ENCODE measurements at regions not wholly inside any gene's neighbourhood (a gene's known extent, or its start where the extent isn't known, plus 50 kb on each side); places are given as distances from the start of the nearest gene placed in this dataset.

DNA sequence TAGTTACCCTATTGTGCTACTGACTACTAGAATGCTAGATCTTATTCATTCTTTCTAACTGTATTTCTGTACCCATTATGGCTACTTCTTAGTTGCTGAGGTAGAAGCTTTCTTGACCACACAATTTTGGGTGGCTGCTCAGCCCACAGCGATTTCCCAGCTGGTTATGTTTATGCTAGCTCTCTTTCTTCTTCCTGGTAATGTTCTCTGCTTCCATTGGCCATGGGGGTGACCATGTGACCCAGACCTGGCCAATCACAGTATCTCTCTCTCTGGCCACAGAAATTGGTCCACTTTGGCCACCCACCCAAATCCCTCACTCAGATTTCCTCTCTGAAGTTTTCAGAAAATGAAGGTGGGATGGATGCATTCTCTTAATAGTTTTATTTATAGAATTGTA, 427.9 kb upstream of the CLINT1 start:
- no peak for DNase-seq

DNA sequence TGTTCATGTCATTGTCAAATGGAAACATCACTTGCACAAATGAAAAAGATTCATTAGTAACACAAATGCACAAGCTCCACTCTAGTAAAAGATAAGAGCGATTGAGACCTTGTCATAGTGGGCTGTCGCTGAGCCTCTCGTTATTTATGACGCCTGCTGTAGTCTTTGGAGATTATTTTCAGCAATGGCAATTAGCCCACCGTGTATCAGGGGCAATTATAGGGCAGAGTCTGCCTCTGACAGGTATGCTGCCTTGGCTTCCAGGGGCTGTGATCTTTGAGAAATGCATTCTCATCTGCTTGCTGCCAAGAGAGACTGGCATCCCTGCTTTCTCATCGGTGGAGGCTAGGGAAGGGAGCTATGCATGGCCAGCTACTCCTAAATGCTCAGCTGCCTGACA, 426.8 kb upstream of the CLINT1 start:
- no peak for DNase-seq

- no peak for DNase-seq
These were observed 425.3 kb upstream of the CLINT1 start for GRCh38 chr5:158284242-158284641.

GRCh38 chr5:158283397-158283796, 424.5 kb upstream of the CLINT1 start:
- DNase-seq = no peak

- no peak for DNase-seq
These were observed 419.4 kb upstream of the CLINT1 start for GRCh38 chr5:158278216-158278925.

GRCh38 chr5:158277276-158277675, 418.3 kb upstream of the CLINT1 start:
- no peak for DNase-seq

- DNase-seq = no peak
These were observed 417.7 kb upstream of the CLINT1 start for GRCh38 chr5:158276692-158277091.

GRCh38 chr5:158275511-158275910, 416.6 kb upstream of the CLINT1 start:
- DNase-seq = no peak

DNA sequence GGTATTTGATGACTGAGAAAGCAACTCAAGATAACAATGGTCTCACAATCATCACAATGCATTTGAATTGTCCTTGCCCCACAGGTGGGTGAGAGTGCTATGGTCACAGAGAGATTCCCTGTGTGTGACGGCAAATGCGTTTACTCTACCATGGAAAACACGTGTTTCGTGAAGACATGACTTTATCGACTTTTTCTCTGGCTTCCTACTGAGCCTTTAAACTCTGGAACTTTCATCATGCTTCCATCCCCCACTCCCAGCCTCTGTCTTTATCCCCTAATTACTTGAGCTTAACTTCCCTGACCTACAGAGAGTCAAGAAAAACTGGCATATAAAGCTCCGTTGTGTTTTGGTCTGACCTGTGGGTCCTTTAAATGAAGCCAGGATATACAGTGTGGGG, 414.1 kb upstream of the CLINT1 start:
- DNase-seq = no peak

DNA sequence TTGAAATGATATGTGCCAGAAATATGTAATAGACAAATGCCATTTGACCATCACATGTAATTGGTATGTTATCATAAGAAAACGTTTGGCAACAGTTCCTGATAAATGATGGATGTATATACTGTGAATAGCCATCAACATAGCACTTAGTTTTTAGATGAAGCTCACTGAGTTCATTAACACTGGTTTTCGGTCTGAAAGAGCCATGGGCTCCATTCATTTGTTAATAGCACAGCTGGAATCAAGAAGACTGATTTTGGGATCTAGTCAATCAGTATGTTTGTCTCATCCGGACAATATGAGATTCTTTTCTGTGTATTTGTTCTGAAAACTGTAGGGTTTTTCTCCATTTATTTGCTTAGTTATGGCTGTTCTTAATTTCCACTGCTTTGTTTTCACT, 413.5 kb upstream of the CLINT1 start:
- no peak for DNase-seq

DNA sequence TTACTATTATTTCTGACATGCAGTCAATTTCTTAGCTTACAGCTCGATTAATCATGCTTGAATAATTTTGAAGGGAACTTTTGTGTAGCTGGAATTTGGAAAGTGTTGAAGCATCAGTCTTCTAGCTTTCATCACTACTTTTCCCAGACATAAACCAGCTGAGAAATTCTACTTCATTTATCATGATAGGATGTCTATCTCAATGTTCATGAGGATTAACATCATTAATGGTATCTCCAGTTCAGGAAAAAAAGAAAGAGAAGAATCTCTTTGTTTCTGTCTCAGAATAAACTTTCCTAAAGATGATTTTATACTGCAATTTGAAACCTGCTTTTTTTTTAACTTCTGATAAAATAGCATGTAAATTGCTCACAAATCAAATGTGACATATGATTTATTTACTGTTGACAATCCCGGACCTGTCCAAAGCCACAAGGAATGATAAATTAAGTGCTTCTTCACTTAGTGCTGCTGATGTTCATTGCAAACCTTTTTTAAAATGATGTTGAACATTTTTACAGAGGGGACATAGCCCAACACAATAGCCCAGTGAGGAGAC, 412.1 kb upstream of the CLINT1 start:
- no peak for DNase-seq

GRCh38 chr5:158268286-158268685, 409.3 kb upstream of the CLINT1 start:
- DNase-seq = no peak

GRCh38 chr5:158267228-158267627, 408.3 kb upstream of the CLINT1 start:
- DNase-seq = no peak

GRCh38 chr5:158265931-158266700, 407.2 kb upstream of the CLINT1 start:
- no peak for DNase-seq

DNA sequence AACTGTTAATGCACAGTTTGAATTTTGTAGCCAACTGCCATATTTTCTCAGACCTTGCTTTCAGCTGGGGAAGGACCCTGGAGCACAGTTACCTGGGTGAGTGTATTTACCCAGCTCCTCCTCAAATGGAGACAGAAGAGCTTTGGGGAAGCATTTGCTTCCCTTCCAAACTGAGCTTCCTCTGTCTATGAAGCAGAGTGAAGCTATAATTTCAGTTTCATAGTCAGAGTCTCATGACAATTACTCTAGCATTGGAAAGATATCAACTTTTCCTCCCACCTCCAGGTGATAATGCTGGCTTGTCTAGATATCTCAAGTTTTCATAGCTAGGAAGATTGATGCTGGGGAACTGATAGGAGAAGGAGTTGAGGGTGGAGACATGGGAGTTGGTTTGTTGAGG, 406.4 kb upstream of the CLINT1 start:
- no peak for DNase-seq

- DNase-seq = no peak
These were observed 405.3 kb upstream of the CLINT1 start for GRCh38 chr5:158264264-158264663.

DNA sequence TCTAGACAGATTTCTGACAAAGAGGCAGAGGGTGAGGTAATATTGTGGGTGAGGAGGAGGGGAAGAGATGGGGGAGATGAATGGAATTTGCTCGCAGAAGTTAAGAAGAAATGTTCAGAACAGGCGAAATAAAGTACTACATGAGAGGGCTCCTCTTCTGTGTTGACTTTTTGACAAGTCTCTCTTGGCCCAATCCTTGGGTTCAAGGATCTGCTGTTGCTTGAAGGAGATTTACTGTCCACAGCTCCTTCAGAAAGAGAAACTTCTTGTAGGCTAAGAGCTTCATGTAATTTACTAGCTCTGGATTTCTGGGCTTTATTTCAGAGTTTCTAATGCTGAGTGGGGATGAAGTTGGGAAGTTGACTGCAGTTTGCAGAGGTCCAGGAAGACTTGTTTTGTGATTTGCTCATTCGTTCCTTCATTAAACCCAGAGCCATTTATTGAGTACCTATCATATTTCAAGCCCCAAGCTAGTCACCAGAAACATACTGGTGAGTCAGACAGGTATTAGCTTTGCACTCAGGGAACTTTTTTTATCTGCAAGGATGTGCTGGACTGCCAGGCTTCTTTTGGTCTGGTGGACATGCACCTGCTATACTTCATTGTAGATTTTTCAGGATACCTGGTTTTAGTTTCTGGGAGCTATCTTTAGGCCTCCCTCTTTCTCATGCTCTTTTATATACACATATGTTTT, 402.9 kb upstream of the CLINT1 start:
- no peak for DNase-seq

DNA sequence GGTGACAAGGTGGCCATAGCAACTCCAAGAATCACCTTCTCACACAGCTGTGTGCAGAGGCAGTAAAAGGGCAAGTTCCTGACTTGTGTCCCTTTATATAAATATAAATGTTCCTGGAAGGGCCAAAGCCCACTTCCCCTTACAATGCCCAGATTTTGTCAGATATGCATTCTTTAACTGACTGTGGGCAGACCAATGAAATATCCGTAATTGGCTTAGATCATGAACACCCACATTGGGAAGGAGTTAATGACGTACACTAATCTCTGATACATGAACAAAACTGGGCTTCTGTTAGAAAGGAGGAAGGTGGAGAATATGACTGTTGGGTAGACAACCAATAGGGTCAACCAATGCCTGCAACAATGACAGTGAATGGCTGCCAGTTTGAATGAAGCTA, 397.2 kb upstream of the CLINT1 start:
- DNase-seq = no peak

GRCh38 chr5:158255609-158256008, 396.7 kb upstream of the CLINT1 start:
- DNase-seq = no peak

- no peak for DNase-seq
These were observed 387.7 kb upstream of the CLINT1 start for GRCh38 chr5:158246661-158247060.

DNA sequence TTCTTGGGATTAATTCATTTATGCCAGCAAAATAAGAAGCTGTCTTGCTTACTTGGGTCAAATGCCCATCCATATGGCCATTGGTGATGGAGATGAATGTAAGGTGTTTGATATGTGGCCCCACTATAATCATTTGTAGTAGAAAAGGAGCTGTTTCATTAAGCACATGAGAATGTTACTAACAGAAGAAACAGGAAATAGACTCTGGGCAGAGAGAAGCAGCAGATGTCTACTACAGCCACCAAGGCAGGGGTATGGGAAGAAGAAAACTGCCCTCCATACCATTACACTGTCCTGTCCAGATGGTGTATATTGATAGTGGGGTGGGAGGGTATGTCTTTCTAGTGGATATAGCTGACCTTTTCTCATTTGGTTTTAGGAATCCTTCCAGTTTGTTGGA, 386.6 kb upstream of the CLINT1 start:
- no peak for DNase-seq

DNA sequence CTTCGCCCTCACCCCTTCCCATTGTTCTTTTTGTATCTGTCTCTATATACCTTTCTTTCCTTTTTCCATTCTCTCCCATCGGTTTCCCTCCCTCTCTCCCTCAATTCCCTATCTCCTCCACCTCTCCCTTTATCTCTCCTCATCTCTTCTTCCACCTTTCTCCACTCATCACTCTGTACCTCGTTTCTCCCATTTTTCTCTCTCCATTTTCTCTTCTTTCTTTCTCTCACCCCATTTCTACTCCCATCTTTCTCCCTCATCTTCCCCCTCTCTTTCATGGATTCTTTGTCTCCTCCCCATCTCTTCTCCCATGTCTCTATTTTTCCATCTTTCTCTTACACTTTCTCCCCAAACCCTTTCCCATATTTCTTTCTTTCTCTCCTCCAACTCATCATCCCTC, 385.9 kb upstream of the CLINT1 start:
- DNase-seq = no peak

GRCh38 chr5:158236511-158237335, 377.8 kb upstream of the CLINT1 start:
- no peak for DNase-seq
